ENCODE measurements at regions not wholly inside any gene's neighbourhood (a gene's known extent, or its start where the extent isn't known, plus 50 kb on each side); places are given as distances from the start of the nearest gene placed in this dataset.

- TF ChIP-seq, protein P1, sequence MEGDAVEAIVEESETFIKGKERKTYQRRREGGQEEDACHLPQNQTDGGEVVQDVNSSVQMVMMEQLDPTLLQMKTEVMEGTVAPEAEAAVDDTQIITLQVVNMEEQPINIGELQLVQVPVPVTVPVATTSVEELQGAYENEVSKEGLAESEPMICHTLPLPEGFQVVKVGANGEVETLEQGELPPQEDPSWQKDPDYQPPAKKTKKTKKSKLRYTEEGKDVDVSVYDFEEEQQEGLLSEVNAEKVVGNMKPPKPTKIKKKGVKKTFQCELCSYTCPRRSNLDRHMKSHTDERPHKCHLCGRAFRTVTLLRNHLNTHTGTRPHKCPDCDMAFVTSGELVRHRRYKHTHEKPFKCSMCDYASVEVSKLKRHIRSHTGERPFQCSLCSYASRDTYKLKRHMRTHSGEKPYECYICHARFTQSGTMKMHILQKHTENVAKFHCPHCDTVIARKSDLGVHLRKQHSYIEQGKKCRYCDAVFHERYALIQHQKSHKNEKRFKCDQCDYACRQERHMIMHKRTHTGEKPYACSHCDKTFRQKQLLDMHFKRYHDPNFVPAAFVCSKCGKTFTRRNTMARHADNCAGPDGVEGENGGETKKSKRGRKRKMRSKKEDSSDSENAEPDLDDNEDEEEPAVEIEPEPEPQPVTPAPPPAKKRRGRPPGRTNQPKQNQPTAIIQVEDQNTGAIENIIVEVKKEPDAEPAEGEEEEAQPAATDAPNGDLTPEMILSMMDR (IDR thresholded peaks at IDR 0.05) = no peak
- no peak for TF ChIP-seq POLR2A (IDR thresholded peaks at IDR 0.05)
These were observed 200.8 kb upstream of the KCNJ16 start for GRCh38 chr17:69874175-69874670.

Measured in testis (tissue), 2 donors.